ENCODE measurements at regions not wholly inside any gene's neighbourhood (a gene's known extent, or its start where the extent isn't known, plus 50 kb on each side); places are given as distances from the start of the nearest gene placed in this dataset.

DNA sequence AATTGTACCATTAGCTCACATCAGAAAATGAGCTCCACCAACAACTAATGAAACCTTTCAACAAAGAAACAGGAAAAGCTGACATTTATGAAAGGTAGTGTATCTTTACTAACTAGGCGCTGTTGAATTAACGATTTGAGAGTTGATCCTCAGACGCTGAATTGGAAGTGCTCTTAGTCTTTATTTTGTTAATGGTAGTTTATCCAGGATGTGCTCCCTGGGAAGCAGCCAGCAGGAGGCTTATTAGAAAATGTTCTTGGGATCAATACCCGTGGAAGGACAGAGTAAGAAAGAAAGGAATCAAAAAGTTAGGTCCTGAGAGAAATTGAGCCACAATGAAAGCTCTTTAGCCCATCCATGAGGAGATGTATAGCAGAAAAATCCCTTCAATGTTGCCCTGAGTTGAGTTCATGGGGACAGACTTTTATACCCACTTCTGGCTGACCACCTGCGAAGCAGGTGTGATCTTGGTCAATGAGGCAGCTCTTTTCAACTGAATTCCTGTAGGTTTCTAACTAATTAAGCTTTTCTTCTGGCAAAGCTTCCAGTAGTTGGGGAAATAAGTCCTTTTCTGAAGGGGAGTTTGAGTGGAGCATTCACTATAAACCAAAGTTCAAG, 492.6 kb upstream of the REG3G start:
- DNase-seq (ENCODE audit: low read depth) = no peak
- no peak for TF ChIP-seq CTCF (IDR thresholded peaks at IDR 0.05; ENCODE audit: insufficient read depth, low read depth, low read length)
- no peak overlapping the region for H3K4me3 ChIP-seq (ENCODE audit: low read depth, low read length)

DNA sequence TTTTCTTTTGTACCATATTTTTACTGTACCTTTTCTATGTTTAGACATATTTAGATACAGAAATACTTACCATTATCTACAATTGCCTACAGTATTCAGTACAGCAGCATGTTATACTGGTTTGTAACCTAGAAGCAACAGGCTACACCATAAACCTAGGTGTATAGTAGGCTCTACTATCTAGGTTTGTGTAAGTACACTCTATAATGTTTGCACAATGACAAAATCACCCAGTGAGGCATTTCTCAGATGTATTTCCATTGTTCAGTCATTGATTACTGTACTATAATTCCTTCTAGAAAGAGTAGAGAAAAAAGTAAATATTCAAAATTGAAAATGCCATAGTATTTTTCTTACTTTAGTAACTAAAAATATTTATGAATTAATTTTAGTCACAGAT, 490.1 kb upstream of the REG3G start:
- TF ChIP-seq CTCF (IDR thresholded peaks at IDR 0.05; ENCODE audit: insufficient read depth, low read depth, low read length) = no peak
- no peak for DNase-seq (ENCODE audit: low read depth)
- no peak overlapping the region for H3K4me3 ChIP-seq (ENCODE audit: low read depth, low read length)

GRCh38 chr2:78538322-78538721, 487.2 kb upstream of the REG3G start:
- H3K4me3 ChIP-seq (ENCODE audit: low read depth, low read length) = no peak overlapping the region
- DNase-seq (ENCODE audit: low read depth) = no peak
- no peak for TF ChIP-seq CTCF (IDR thresholded peaks at IDR 0.05; ENCODE audit: insufficient read depth, low read depth, low read length)

DNA sequence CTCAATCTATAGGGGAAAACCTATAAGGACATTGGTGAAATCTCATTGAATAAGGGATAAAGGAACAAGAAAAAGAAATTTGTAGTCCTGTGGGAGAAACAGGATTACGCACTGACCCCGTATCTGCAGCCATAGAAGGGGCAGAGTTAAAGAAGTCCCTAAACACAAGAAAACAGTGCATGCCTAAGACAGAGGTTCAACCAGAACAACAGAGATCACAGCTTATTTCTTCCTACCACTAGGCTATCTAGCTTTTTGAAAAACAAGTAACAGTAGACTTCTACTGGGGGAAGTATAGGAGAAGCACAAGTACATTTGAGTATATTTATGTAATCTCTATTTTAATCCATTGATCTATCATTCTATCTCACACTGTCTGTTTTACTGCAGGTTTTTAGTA, 485.2 kb upstream of the REG3G start:
- no peak for DNase-seq (ENCODE audit: low read depth)
- TF ChIP-seq CTCF (IDR thresholded peaks at IDR 0.05; ENCODE audit: insufficient read depth, low read depth, low read length) = no peak
- no peak overlapping the region for H3K4me3 ChIP-seq (ENCODE audit: low read depth, low read length)

DNA sequence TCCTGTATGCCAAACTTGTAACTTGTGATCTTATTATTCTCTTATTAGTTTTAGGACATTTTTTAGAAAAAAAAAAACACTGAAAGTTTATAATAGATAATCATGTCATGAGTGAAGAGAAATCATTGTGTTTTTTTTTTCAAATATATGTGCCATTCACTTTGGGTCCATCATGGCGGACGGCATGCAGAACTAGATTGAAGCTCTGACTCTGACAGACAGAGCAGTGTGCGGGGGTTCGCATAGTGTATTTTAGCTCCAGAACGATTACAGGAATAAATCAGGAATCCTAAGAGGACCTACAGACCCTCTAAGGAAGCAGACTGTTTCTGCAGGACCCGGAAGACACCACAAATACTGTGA, 484.4 kb upstream of the REG3G start:
- no peak for DNase-seq (ENCODE audit: low read depth)
- no peak for TF ChIP-seq CTCF (IDR thresholded peaks at IDR 0.05; ENCODE audit: insufficient read depth, low read depth, low read length)

DNA sequence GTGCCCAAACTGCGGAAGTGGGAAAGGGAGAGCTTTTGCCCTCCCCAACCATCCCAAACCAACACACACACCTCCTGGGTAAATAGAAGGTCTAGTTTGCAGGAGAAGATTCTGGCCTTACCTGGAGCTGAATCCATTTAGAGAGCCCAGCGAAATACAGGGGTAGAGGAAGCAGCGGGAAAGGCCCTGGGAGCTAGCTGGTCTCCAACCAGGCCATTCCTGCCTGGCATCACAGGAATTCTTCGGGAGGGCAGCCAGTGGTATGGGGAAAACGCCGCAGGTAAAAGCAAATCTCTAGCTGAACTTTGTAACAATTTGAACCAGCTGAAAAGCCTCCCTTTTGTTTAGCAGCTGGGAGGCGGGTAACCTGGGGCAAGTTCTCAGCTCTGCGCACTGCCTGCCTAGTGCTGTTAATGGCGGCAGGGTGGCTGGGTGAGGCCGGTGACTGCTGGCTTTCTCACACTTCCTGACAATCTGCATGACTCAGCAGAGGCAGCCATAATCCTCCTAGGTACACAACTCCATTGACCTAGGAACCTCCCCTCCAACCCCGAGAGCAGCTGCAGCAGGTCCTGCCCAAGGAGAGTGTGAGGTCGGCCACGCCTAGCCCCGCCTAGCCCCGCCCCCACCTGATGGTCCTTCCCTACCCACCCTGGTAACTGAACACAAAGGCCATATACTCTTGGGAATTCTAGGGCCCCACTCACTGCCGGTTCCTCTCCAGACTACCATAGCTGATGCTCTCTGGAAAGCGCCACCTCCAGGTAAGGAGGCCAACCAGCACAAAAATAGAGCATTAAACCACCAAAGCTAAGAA, 483.8 kb upstream of the REG3G start:
- no peak overlapping the region for H3K4me3 ChIP-seq (ENCODE audit: low read depth, low read length)
- no peak for DNase-seq (ENCODE audit: low read depth)
- TF ChIP-seq CTCF (IDR thresholded peaks at IDR 0.05; ENCODE audit: insufficient read depth, low read depth, low read length) = no peak

More for the DNA sequence above, 484.4 kb upstream of the REG3G start:
- H3K4me3 ChIP-seq (ENCODE audit: low read depth, low read length) = no peak overlapping the region

All from fibroblast of villous mesenchyme (primary cell).